Fibroblast of lung (primary cell): ENCODE measurements at regions not wholly inside any gene's neighbourhood (a gene's known extent, or its start where the extent isn't known, plus 50 kb on each side); places are given as distances from the start of the nearest gene placed in this dataset.
A peak's percentile ranks its signal among the peaks of the same experiment; 100 is the strongest.

Experiments used
- DNase-seq, 2 donors: peaks; one replicate each; pipeline versions ENCODE4 v3.0.0 to v3.0.0-alpha.2; 2010; ENCODE audit warnings: low read depth in 2 of 2
- H2AFZ ChIP-seq: 2 replicates; pipeline ENCODE4 v1.5.1; 2012; ENCODE audit warnings: low read length, control low read depth, inconsistent platforms
- H3K27ac ChIP-seq: 2 replicates; pipeline ENCODE4 v1.5.1; 2011; ENCODE audit warnings: low read length, control low read depth; ENCODE audit not compliant: insufficient read depth
- H3K27me3 ChIP-seq: 2 replicates; pipeline ENCODE4 v1.5.1; 2011; ENCODE audit warnings: mild to moderate bottlenecking, low read length; ENCODE audit not compliant: control insufficient read depth, insufficient read depth
- H3K36me3 ChIP-seq: 2 replicates; pipeline ENCODE4 v1.5.1; 2011; ENCODE audit warnings: low read length; ENCODE audit not compliant: control insufficient read depth, insufficient read depth
- H3K4me1 ChIP-seq: 2 replicates; pipeline ENCODE4 v1.5.1; 2011; ENCODE audit warnings: low read length; ENCODE audit not compliant: control insufficient read depth, insufficient read depth; ENCODE audit errors: extremely low read depth
- H3K4me2 ChIP-seq: 2 replicates; pipeline ENCODE4 v1.5.1; 2011; ENCODE audit warnings: low read length, control low read depth; ENCODE audit not compliant: insufficient read depth; ENCODE audit errors: extremely low read depth
- H3K4me3 ChIP-seq, 4 experiments: fragments of 200-600 bp in 1 of 4; sonication (generic) in 1 of 4; replicated peaks in 1 of 4; 2 replicates each; pipeline ENCODE4 v1.5.1; 2011 to 2016; ENCODE audit warnings: low read length in 4 of 4, low read depth in 3 of 4, mild to moderate bottlenecking in 3 of 4, control low read depth in 2 of 4, inconsistent platforms in 1 of 4, mixed read lengths in 1 of 4; ENCODE audit not compliant: insufficient read depth in 1 of 4; ENCODE audit errors: control extremely low read depth in 1 of 4
- H3K79me2 ChIP-seq: 2 replicates; pipeline ENCODE4 v1.5.1; 2012; ENCODE audit warnings: mild to moderate bottlenecking, low read length, inconsistent platforms; ENCODE audit not compliant: control insufficient read depth, insufficient read depth
- H3K9ac ChIP-seq: 2 replicates; pipeline ENCODE4 v1.5.1; 2011; ENCODE audit warnings: mild to moderate bottlenecking, low read length, control low read depth; ENCODE audit not compliant: insufficient read depth
- H3K9me3 ChIP-seq: 2 replicates; pipeline ENCODE4 v1.5.1; 2012; ENCODE audit warnings: low read depth, low read length; ENCODE audit not compliant: control insufficient read depth, insufficient read depth
- H4K20me1 ChIP-seq: 2 replicates; pipeline ENCODE4 v1.5.1; 2011; ENCODE audit warnings: low read length; ENCODE audit not compliant: control insufficient read depth, insufficient read depth; ENCODE audit errors: extremely low read depth
- CTCF ChIP-seq, 2 donors: IDR thresholded peaks in 1 of 2; conservative IDR thresholded peaks in 1 of 2; 1 replicate in 1 of 2; 2 replicates in 1 of 2; pipeline ENCODE4 v1.5.1; 2011 to 2012; ENCODE audit warnings: low read length in 2 of 2, control low read depth in 1 of 2, inconsistent platforms in 1 of 2, low read depth in 1 of 2, mild to moderate bottlenecking in 1 of 2
- EZH2 ChIP-seq: IDR thresholded peaks from 2 replicates; pipeline ENCODE4 v1.5.1; 2012; ENCODE audit warnings: low read length, control low read depth, mild to moderate bottlenecking; ENCODE audit errors: missing control alignments

- peak in 1 of 2 donors; percentile 52 for DNase-seq
- Histone ChIP-seq H3K27ac (no peak overlapping the region), H3K9me3 (no peaks in the 10 kb centered on the region), H3K4me1 (no peaks in the 10 kb centered on the region), H3K4me3 (no peak overlapping the region), H2AFZ (no peak overlapping the region), H3K79me2 (no peaks in the 10 kb centered on the region), H3K36me3 (no peaks in the 10 kb centered on the region), H3K27me3 (no peaks in the 10 kb centered on the region), H3K4me2 (no peak overlapping the region), H3K9ac (no peak overlapping the region), H4K20me1 (no peaks in the 10 kb centered on the region)
- TF ChIP-seq EZH2 = no peak
- TF ChIP-seq CTCF (conservative IDR thresholded peaks at IDR 0.05 in 1 of 2, IDR thresholded peaks at IDR 0.05 in 1 of 2; ENCODE audit: low read depth in 1 of 2, low read length in 2 of 2) = no peak
Measured at GRCh38 chrX:113770071-113770470, 813.8 kb upstream of the HTR2C start.

- Histone ChIP-seq H3K4me1 (no peaks in the 10 kb centered on the region), H3K27me3 (no peaks in the 10 kb centered on the region), H3K9ac (no peak overlapping the region), H3K4me2 (no peak overlapping the region), H3K36me3 (no peaks in the 10 kb centered on the region), H2AFZ (no peak overlapping the region), H3K27ac (no peak overlapping the region), H3K9me3 (no peaks in the 10 kb centered on the region), H4K20me1 (no peaks in the 10 kb centered on the region), H3K79me2 (no peaks in the 10 kb centered on the region), H3K4me3 (no peak overlapping the region)
- no peak for TF ChIP-seq EZH2
- TF ChIP-seq CTCF (conservative IDR thresholded peaks at IDR 0.05 in 1 of 2, IDR thresholded peaks at IDR 0.05 in 1 of 2; ENCODE audit: low read depth in 1 of 2, low read length in 2 of 2) = no peak
- no peak for DNase-seq
Measured at GRCh38 chrX:113759422-113759821, 824.5 kb upstream of the HTR2C start.

- TF ChIP-seq CTCF (conservative IDR thresholded peaks at IDR 0.05 in 1 of 2, IDR thresholded peaks at IDR 0.05 in 1 of 2; ENCODE audit: low read depth in 1 of 2, low read length in 2 of 2) (no peak), EZH2 (no peak)
- no peak overlapping the region for H3K9ac ChIP-seq
- no peaks in the 10 kb centered on the region for H3K27me3 ChIP-seq
- H3K4me3 ChIP-seq = no peak overlapping the region
- H4K20me1 ChIP-seq = no peaks in the 10 kb centered on the region
- no peak overlapping the region for H2AFZ ChIP-seq
- no peaks in the 10 kb centered on the region for H3K79me2 ChIP-seq
- no peak overlapping the region for H3K27ac ChIP-seq
- no peaks in the 10 kb centered on the region for H3K36me3 ChIP-seq
- no peak overlapping the region for H3K4me2 ChIP-seq
- no peaks in the 10 kb centered on the region for H3K9me3 ChIP-seq
- no peaks in the 10 kb centered on the region for H3K4me1 ChIP-seq
- no peak for DNase-seq
Measured at GRCh38 chrX:113747274-113747973, 836.5 kb upstream of the HTR2C start.
